SK-N-SH treated with all-trans-retinoic acid at 6 μM for 48 hours (cell line): ENCODE measurements at regions not wholly inside any gene's neighbourhood (a gene's known extent, or its start where the extent isn't known, plus 50 kb on each side); places are given as distances from the start of the nearest gene placed in this dataset.

Experiments
- BACH2 ChIP-seq: fragments of 250-450 bp; sonication (Bioruptor Pico); IDR thresholded peaks from 2 replicates; pipeline ENCODE4 v1.9.0; 2021; ENCODE audit warnings: mild to moderate bottlenecking, borderline replicate concordance
- ISL1 ChIP-seq: fragments of 250-450 bp; sonication (Bioruptor Pico); IDR thresholded peaks from 2 replicates; pipeline ENCODE4 v2.1.2; 2022; ENCODE audit warnings: mild to moderate bottlenecking, moderate library complexity
- PATZ1 ChIP-seq: fragments of 250-450 bp; sonication (Bioruptor Pico); IDR thresholded peaks from 2 replicates; pipeline ENCODE4 v1.8.0; 2020; ENCODE audit warnings: mild to moderate bottlenecking, moderate library complexity, borderline replicate concordance
- POU6F1 ChIP-seq: fragments of 250-450 bp; sonication (Bioruptor Pico); IDR thresholded peaks from 2 replicates; pipeline ENCODE4 v1.8.0; 2021; ENCODE audit warnings: low read depth, mild to moderate bottlenecking, moderate library complexity, borderline replicate concordance
- RARB ChIP-seq: fragments of 250-450 bp; sonication (Bioruptor Pico); IDR thresholded peaks from 2 replicates; pipeline ENCODE4 v1.8.0; 2021; ENCODE audit warnings: mild to moderate bottlenecking, moderate library complexity
- SNAI2 ChIP-seq: fragments of 250-450 bp; sonication (Bioruptor Pico); IDR thresholded peaks from 2 replicates; pipeline ENCODE4 v1.5.0; 2020; ENCODE audit warnings: mild to moderate bottlenecking, moderate library complexity
- TCF4 ChIP-seq: fragments of 250-450 bp; sonication (Bioruptor Pico); IDR thresholded peaks from 2 replicates; pipeline ENCODE4 v1.8.0; 2021; ENCODE audit warnings: mild to moderate bottlenecking, moderate library complexity, borderline replicate concordance
- ZC3H10 ChIP-seq: fragments of 250-450 bp; sonication (Bioruptor Pico); IDR thresholded peaks from 2 replicates; pipeline ENCODE4 v1.5.1; 2021; ENCODE audit warnings: mild to moderate bottlenecking, moderate library complexity

GRCh38 chr16:26521626-26522025 lies 545.1 kb upstream of the C16orf82 start:
- no peak for TF ChIP-seq BACH2
- no peak for TF ChIP-seq SNAI2 (CRISPR knock-in tag)
- no peak for TF ChIP-seq POU6F1 (CRISPR knock-in tag)
- TF ChIP-seq PATZ1 = no peak
- TF ChIP-seq RARB (CRISPR knock-in tag) = no peak
- no peak for TF ChIP-seq ISL1 (CRISPR knock-in tag)
- no peak for TF ChIP-seq ZC3H10 (CRISPR knock-in tag)
- no peak for TF ChIP-seq TCF4 (CRISPR knock-in tag)
